ENCODE measurements at regions not wholly inside any gene's neighbourhood (a gene's known extent, or its start where the extent isn't known, plus 50 kb on each side); places are given as distances from the start of the nearest gene placed in this dataset.

- TF ChIP-seq POLR2A (IDR thresholded peaks at IDR 0.05; ENCODE audit: low read depth, low read length) (no peak), GATA2 (IDR thresholded peaks at IDR 0.05; ENCODE audit: insufficient read depth, insufficient read length, low read depth, low read length) (no peak)
- TF ChIP-seq, protein P1, sequence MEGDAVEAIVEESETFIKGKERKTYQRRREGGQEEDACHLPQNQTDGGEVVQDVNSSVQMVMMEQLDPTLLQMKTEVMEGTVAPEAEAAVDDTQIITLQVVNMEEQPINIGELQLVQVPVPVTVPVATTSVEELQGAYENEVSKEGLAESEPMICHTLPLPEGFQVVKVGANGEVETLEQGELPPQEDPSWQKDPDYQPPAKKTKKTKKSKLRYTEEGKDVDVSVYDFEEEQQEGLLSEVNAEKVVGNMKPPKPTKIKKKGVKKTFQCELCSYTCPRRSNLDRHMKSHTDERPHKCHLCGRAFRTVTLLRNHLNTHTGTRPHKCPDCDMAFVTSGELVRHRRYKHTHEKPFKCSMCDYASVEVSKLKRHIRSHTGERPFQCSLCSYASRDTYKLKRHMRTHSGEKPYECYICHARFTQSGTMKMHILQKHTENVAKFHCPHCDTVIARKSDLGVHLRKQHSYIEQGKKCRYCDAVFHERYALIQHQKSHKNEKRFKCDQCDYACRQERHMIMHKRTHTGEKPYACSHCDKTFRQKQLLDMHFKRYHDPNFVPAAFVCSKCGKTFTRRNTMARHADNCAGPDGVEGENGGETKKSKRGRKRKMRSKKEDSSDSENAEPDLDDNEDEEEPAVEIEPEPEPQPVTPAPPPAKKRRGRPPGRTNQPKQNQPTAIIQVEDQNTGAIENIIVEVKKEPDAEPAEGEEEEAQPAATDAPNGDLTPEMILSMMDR (IDR thresholded peaks at IDR 0.05; ENCODE audit: extremely low read depth in 1 of 2, insufficient read depth in 1 of 2, low read depth in 1 of 2, low read length in 2 of 2), result no peak
- TF ChIP-seq, protein P2, sequence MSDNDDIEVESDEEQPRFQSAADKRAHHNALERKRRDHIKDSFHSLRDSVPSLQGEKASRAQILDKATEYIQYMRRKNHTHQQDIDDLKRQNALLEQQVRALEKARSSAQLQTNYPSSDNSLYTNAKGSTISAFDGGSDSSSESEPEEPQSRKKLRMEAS (IDR thresholded peaks at IDR 0.05; ENCODE audit: insufficient read depth, insufficient read length), result no peak
Observed at GRCh38 chr2:175436076-175436475, 254.6 kb upstream of the ATP5MC3 start.

Measured in endothelial cell of umbilical vein (primary cell).